ENCODE measurements at regions not wholly inside any gene's neighbourhood (a gene's known extent, or its start where the extent isn't known, plus 50 kb on each side); places are given as distances from the start of the nearest gene placed in this dataset.

DNA sequence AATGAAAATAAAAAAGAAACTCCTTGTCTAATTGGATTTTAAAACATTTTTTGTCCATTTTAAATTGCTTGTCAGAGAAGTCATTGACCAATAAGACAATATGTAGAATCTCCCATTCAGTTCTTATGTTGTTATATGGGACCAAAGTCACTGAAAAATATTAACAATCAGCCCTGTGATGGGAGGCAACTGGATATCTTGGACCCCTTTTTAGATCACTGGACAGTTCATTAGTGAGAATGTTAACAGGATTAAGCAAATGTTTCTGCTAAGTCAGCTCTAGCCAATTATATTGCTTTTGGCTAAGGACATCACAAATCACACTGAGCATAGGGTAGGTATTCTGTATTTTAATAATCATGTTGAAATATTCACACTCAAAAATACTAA, 609.1 kb upstream of the USP24 start:
- H3K36me3 ChIP-seq (ENCODE audit: low read depth), result no peaks in the 10 kb centered on the region
- TF ChIP-seq, protein P1, sequence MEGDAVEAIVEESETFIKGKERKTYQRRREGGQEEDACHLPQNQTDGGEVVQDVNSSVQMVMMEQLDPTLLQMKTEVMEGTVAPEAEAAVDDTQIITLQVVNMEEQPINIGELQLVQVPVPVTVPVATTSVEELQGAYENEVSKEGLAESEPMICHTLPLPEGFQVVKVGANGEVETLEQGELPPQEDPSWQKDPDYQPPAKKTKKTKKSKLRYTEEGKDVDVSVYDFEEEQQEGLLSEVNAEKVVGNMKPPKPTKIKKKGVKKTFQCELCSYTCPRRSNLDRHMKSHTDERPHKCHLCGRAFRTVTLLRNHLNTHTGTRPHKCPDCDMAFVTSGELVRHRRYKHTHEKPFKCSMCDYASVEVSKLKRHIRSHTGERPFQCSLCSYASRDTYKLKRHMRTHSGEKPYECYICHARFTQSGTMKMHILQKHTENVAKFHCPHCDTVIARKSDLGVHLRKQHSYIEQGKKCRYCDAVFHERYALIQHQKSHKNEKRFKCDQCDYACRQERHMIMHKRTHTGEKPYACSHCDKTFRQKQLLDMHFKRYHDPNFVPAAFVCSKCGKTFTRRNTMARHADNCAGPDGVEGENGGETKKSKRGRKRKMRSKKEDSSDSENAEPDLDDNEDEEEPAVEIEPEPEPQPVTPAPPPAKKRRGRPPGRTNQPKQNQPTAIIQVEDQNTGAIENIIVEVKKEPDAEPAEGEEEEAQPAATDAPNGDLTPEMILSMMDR (IDR thresholded peaks at IDR 0.05; ENCODE audit: poor library complexity, severe bottlenecking), result no peak
- H3K4me1 ChIP-seq (ENCODE audit: insufficient read depth, poor library complexity, severe bottlenecking), result no peaks in the 10 kb centered on the region
- H3K9me3 ChIP-seq (ENCODE audit: severe bottlenecking), result no peaks in the 10 kb centered on the region
- H3K27ac ChIP-seq (ENCODE audit: poor library complexity, severe bottlenecking), result no peak overlapping the region
- H3K4me3 ChIP-seq (ENCODE audit: severe bottlenecking), result no peak overlapping the region
- DNase-seq (ENCODE audit: low spot score) (no peak), ATAC-seq (ENCODE audit: low read depth) (no peak)
- no peaks in the 10 kb centered on the region for H3K27me3 ChIP-seq (ENCODE audit: insufficient read depth, poor library complexity, severe bottlenecking)

DNA sequence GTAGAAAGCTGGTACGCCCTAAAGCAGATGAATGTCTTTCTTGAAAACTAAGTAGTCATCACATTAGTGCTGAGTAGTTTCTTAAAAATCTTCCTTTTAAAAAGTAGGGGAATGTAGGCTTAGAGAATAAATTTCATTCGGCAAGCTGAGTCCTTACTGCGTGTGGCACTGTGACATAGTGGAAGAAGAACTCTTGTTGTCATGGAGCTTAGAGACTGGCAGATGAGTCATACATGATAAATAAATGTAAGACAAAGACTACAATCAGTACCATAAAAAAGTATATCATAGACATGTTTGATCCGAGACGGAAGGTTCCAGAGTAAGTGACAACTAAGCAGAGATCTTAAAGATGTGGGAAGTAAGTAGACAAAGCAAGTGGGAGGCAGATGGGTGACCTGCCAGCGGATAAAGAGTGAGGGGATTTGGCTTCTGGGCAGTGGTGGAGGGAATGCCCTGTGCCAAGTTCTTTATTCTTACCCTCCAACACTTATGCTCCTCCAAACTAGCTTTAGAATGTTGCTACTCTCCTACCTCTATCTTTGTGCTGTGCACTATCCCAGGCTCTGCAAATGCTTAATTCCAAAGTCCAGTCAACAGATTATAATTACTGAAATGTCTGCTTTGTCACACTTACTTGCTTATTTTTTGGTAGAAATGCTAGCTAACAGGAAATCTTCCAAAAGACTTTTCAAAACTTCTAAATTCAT, 608.5 kb upstream of the USP24 start:
- TF ChIP-seq, protein P1 (IDR thresholded peaks at IDR 0.05; ENCODE audit: poor library complexity, severe bottlenecking), result no peak
- H3K27me3 ChIP-seq (ENCODE audit: insufficient read depth, poor library complexity, severe bottlenecking), result no peaks in the 10 kb centered on the region
- DNase-seq (ENCODE audit: low spot score), result no peak
- no peak overlapping the region for H3K27ac ChIP-seq (ENCODE audit: poor library complexity, severe bottlenecking)
- no peak for ATAC-seq (ENCODE audit: low read depth)
- no peaks in the 10 kb centered on the region for H3K36me3 ChIP-seq (ENCODE audit: low read depth)
- H3K9me3 ChIP-seq (ENCODE audit: severe bottlenecking), result no peaks in the 10 kb centered on the region
- no peaks in the 10 kb centered on the region for H3K4me1 ChIP-seq (ENCODE audit: insufficient read depth, poor library complexity, severe bottlenecking)
- no peak overlapping the region for H3K4me3 ChIP-seq (ENCODE audit: severe bottlenecking)

DNA sequence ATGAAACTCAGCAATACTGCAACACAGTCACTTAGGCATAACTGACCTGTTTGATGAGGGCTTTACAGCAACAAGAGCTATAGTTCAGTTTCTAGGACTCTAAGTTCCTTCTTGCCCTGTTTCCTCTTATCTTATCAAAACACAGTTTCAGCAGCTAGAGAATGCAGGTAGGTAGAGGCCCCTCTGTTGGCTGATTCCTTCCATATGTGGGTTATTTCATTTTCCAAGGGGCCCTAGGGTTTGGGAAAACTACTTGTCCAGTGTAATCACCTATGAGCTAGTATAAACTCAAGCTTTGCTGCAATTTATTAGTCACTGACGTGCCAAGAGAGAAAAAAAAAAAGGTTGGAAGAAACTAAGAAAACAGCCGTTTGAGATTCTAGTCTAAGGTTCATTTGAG, 607.7 kb upstream of the USP24 start:
- H3K4me3 ChIP-seq (ENCODE audit: severe bottlenecking), result no peak overlapping the region
- TF ChIP-seq, protein P1 (IDR thresholded peaks at IDR 0.05; ENCODE audit: poor library complexity, severe bottlenecking), result no peak
- ATAC-seq (ENCODE audit: low read depth), result no peak
- no peaks in the 10 kb centered on the region for H3K9me3 ChIP-seq (ENCODE audit: severe bottlenecking)
- H3K27ac ChIP-seq (ENCODE audit: poor library complexity, severe bottlenecking), result no peak overlapping the region
- no peaks in the 10 kb centered on the region for H3K4me1 ChIP-seq (ENCODE audit: insufficient read depth, poor library complexity, severe bottlenecking)
- H3K27me3 ChIP-seq (ENCODE audit: insufficient read depth, poor library complexity, severe bottlenecking), result no peaks in the 10 kb centered on the region
- H3K36me3 ChIP-seq (ENCODE audit: low read depth), result no peaks in the 10 kb centered on the region
- DNase-seq (ENCODE audit: low spot score), result no peak

DNA sequence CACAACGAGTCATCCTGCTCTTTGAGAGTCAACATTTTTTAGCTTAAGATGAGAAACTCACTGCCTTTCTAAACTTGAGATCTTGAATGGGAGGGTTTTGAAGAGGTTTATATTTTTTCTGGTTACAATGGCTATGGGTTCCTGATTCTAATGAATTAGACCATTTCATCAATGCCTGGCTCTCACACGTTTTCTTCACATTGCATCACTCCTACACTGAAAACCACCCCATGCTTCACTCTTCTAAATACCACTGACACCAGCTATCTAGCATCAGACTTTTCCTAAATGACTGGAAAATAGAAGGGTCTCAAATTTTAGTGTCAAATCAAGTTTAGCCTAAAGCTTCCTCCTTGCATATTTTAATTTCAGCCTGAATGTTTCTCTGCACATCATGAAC, 606.1 kb upstream of the USP24 start:
- TF ChIP-seq, protein P1 (IDR thresholded peaks at IDR 0.05; ENCODE audit: poor library complexity, severe bottlenecking), result no peak
- DNase-seq (ENCODE audit: low spot score) (no peak), ATAC-seq (ENCODE audit: low read depth) (no peak)

DNA sequence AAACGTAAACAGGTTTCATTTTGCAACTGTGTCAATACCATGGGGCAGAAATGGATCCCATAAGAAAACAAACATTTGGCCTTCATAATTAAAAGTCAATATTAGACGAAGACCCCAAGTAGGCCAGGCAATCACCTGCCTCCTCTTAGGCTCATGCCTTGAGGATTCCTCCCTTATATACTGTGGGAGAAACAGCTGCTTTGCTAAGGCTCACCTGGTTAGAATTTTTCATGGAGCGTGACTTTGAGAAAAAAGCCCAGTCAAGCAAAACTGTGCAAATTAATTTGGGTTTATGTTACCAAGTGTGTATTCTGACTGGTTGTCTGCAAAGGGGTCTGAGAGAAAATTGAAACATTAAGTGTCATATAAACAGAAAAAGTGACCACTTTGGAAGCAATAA, 605.3 kb upstream of the USP24 start:
- DNase-seq (ENCODE audit: low spot score) (no peak), ATAC-seq (ENCODE audit: low read depth) (no peak)
- no peaks in the 10 kb centered on the region for H3K9me3 ChIP-seq (ENCODE audit: severe bottlenecking)
- TF ChIP-seq, protein P1 (IDR thresholded peaks at IDR 0.05; ENCODE audit: poor library complexity, severe bottlenecking), result no peak
- H3K4me3 ChIP-seq (ENCODE audit: severe bottlenecking), result no peak overlapping the region
- H3K36me3 ChIP-seq (ENCODE audit: low read depth), result no peaks in the 10 kb centered on the region
- H3K27me3 ChIP-seq (ENCODE audit: insufficient read depth, poor library complexity, severe bottlenecking), result no peaks in the 10 kb centered on the region
- H3K27ac ChIP-seq (ENCODE audit: poor library complexity, severe bottlenecking), result no peak overlapping the region
- no peaks in the 10 kb centered on the region for H3K4me1 ChIP-seq (ENCODE audit: insufficient read depth, poor library complexity, severe bottlenecking)

More for the DNA sequence above, 606.1 kb upstream of the USP24 start:
- H3K4me1 ChIP-seq (ENCODE audit: insufficient read depth, poor library complexity, severe bottlenecking), result no peaks in the 10 kb centered on the region
- no peaks in the 10 kb centered on the region for H3K27me3 ChIP-seq (ENCODE audit: insufficient read depth, poor library complexity, severe bottlenecking)
- no peaks in the 10 kb centered on the region for H3K36me3 ChIP-seq (ENCODE audit: low read depth)
- no peaks in the 10 kb centered on the region for H3K9me3 ChIP-seq (ENCODE audit: severe bottlenecking)
- H3K27ac ChIP-seq (ENCODE audit: poor library complexity, severe bottlenecking), result no peak overlapping the region
- no peak overlapping the region for H3K4me3 ChIP-seq (ENCODE audit: severe bottlenecking)

Measured in RWPE2 (cell line).